Osteoblast (primary cell): ENCODE measurements at regions not wholly inside any gene's neighbourhood (a gene's known extent, or its start where the extent isn't known, plus 50 kb on each side); places are given as distances from the start of the nearest gene placed in this dataset.

Experiments
- DNase-seq: peaks from one replicate; pipeline ENCODE4 v3.0.0; 2011; ENCODE audit warnings: low spot score, mixed read lengths; ENCODE audit not compliant: insufficient read length; ENCODE audit errors: missing footprints
- H2AFZ ChIP-seq: 2 replicates; pipeline ENCODE4 v1.6.0; 2011; ENCODE audit warnings: mild to moderate bottlenecking, low read length
- H3K27ac ChIP-seq: 2 replicates; pipeline ENCODE4 v1.5.1; 2011; ENCODE audit warnings: mild to moderate bottlenecking, low read depth, low read length, moderate library complexity
- H3K27me3 ChIP-seq: 2 replicates; pipeline ENCODE4 v1.6.0; 2012; ENCODE audit warnings: mild to moderate bottlenecking, control low read depth, inconsistent platforms, low read length, moderate library complexity; ENCODE audit not compliant: insufficient read depth
- H3K36me3 ChIP-seq: 2 replicates; pipeline ENCODE4 v1.5.1; 2011; ENCODE audit warnings: mild to moderate bottlenecking, low read length, control low read depth, moderate library complexity; ENCODE audit not compliant: insufficient read depth
- H3K4me1 ChIP-seq: 2 replicates; pipeline ENCODE4 v1.5.1; 2011; ENCODE audit warnings: mild to moderate bottlenecking, low read length, control low read depth, moderate library complexity; ENCODE audit not compliant: insufficient read depth
- H3K4me2 ChIP-seq: 2 replicates; pipeline ENCODE4 v1.6.0; 2011; ENCODE audit warnings: mild to moderate bottlenecking, low read length; ENCODE audit not compliant: insufficient read depth
- H3K4me3 ChIP-seq: fragments of 200-600 bp; sonication (generic); 3 replicates; pipeline ENCODE4 v1.5.1; 2012; ENCODE audit warnings: mild to moderate bottlenecking, low read length, inconsistent platforms; ENCODE audit not compliant: insufficient read depth
- H3K79me2 ChIP-seq: 2 replicates; pipeline ENCODE4 v1.6.0; 2012; ENCODE audit warnings: mild to moderate bottlenecking, low read length, control low read depth, inconsistent platforms; ENCODE audit not compliant: insufficient read depth
- H3K9me3 ChIP-seq: 2 replicates; pipeline ENCODE4 v1.5.1; 2011; ENCODE audit warnings: low read depth, low read length, control low read depth
- H4K20me1 ChIP-seq: 2 replicates; pipeline ENCODE4 v1.6.0; 2012; ENCODE audit warnings: mild to moderate bottlenecking, low read length, control low read depth; ENCODE audit not compliant: insufficient read depth
- CTCF ChIP-seq: IDR thresholded peaks from 2 replicates; pipeline ENCODE4 v1.5.1; 2011; ENCODE audit warnings: mild to moderate bottlenecking, low read depth, low read length, moderate library complexity; ENCODE audit errors: extremely low read depth

GRCh38 chr6:8904754-8905153 is 469.4 kb upstream of the SLC35B3 start:
- no peak overlapping the region for H3K4me3 ChIP-seq
- no peak overlapping the region for H2AFZ ChIP-seq
- no peaks in the 10 kb centered on the region for H3K79me2 ChIP-seq
- H3K36me3 ChIP-seq: no peaks in the 10 kb centered on the region
- H3K27me3 ChIP-seq: no peaks in the 10 kb centered on the region
- H3K9me3 ChIP-seq: no peaks in the 10 kb centered on the region
- no peak overlapping the region for H3K4me2 ChIP-seq
- TF ChIP-seq CTCF: no peak
- no peak for DNase-seq
- no peaks in the 10 kb centered on the region for H4K20me1 ChIP-seq
- no peaks in the 10 kb centered on the region for H3K4me1 ChIP-seq
- H3K27ac ChIP-seq: no peak overlapping the region

- Histone ChIP-seq H3K9me3 (no peaks in the 10 kb centered on the region), H2AFZ (no peak overlapping the region), H3K4me1 (no peaks in the 10 kb centered on the region), H3K4me2 (no peak overlapping the region), H3K79me2 (no peaks in the 10 kb centered on the region), H3K27ac (no peak overlapping the region), H4K20me1 (no peaks in the 10 kb centered on the region), H3K36me3 (no peaks in the 10 kb centered on the region), H3K27me3 (no peaks in the 10 kb centered on the region), H3K4me3 (no peak overlapping the region)
- no peak for DNase-seq
- no peak for TF ChIP-seq CTCF
These were observed 464.7 kb upstream of the SLC35B3 start for GRCh38 chr6:8900056-8900455.

GRCh38 chr6:8889514-8889913 is 454.2 kb upstream of the SLC35B3 start:
- Histone ChIP-seq H3K4me1 (no peaks in the 10 kb centered on the region), H3K4me3 (no peak overlapping the region), H3K27me3 (no peaks in the 10 kb centered on the region), H2AFZ (no peak overlapping the region), H3K27ac (no peak overlapping the region), H3K79me2 (no peaks in the 10 kb centered on the region), H4K20me1 (no peaks in the 10 kb centered on the region), H3K4me2 (no peak overlapping the region), H3K36me3 (no peaks in the 10 kb centered on the region), H3K9me3 (no peaks in the 10 kb centered on the region)
- DNase-seq: no peak
- TF ChIP-seq CTCF: no peak

- no peaks in the 10 kb centered on the region for H3K27me3 ChIP-seq
- H3K4me1 ChIP-seq: no peaks in the 10 kb centered on the region
- no peaks in the 10 kb centered on the region for H3K9me3 ChIP-seq
- H3K79me2 ChIP-seq: no peaks in the 10 kb centered on the region
- DNase-seq: no peak
- no peak for TF ChIP-seq CTCF
- no peaks in the 10 kb centered on the region for H3K36me3 ChIP-seq
- no peak overlapping the region for H3K4me3 ChIP-seq
- no peak overlapping the region for H3K27ac ChIP-seq
- H3K4me2 ChIP-seq: no peak overlapping the region
- no peaks in the 10 kb centered on the region for H4K20me1 ChIP-seq
- no peak overlapping the region for H2AFZ ChIP-seq
These were observed 453.1 kb upstream of the SLC35B3 start for GRCh38 chr6:8888468-8888867.
